A673 (cell line): ENCODE measurements at regions not wholly inside any gene's neighbourhood (a gene's known extent, or its start where the extent isn't known, plus 50 kb on each side); places are given as distances from the start of the nearest gene placed in this dataset.

Experiments
- BruUV-seq: library from RNA; stranded (reverse); fragments of 400-500 nt; replicated peaks from 2 replicates; lab custom pipeline; 2021; lab: Mats Ljungman, UMichigan
- CTCF ChIA-PET: fragments of 300-600 bp; sonication (Branson Sonifier 250); formaldehyde crosslinking; loops from one replicate; lab custom pipeline; 2022; ENCODE audit warnings: antibody characterized with exemption; lab: Charles Lee
- POLR2A ChIA-PET: fragments of 300-600 bp; sonication (Branson Sonifier 250); formaldehyde crosslinking; loops from one replicate; lab custom pipeline; 2022; ENCODE audit warnings: antibody characterized with exemption; ENCODE audit not compliant: low non-redundant PET; lab: Charles Lee
- DNase-seq: peaks from one replicate; pipeline ENCODE4 v3.0.0-alpha.2; 2015; ENCODE audit warnings: low spot score
- H3K27ac ChIP-seq: fragments of 200-600 bp; sonication (generic); 2 replicates; pipeline ENCODE4 v1.5.1; 2016; ENCODE audit warnings: mixed run types, low read depth, mild to moderate bottlenecking, mixed read lengths, antibody characterized with exemption, low read length; ENCODE audit not compliant: poor library complexity, severe bottlenecking
- H3K27me3 ChIP-seq: fragments of 200-600 bp; sonication (generic); replicated peaks from 2 replicates; pipeline ENCODE4 v1.6.1; 2017; ENCODE audit warnings: mixed run types, low read depth, mild to moderate bottlenecking, mixed read lengths, antibody characterized with exemption, low read length; ENCODE audit not compliant: insufficient read depth, poor library complexity
- H3K36me3 ChIP-seq: fragments of 200-600 bp; sonication (generic); 2 replicates; pipeline ENCODE4 v1.6.1; 2016; ENCODE audit warnings: mixed run types, mild to moderate bottlenecking, mixed read lengths, antibody characterized with exemption, low read length; ENCODE audit not compliant: insufficient read depth, poor library complexity, severe bottlenecking
- H3K4me1 ChIP-seq: fragments of 200-600 bp; sonication (generic); 2 replicates; pipeline ENCODE4 v1.6.1; 2017; ENCODE audit warnings: mixed run types, mild to moderate bottlenecking, mixed read lengths, antibody characterized with exemption, low read length; ENCODE audit not compliant: insufficient read depth, poor library complexity, severe bottlenecking
- H3K4me3 ChIP-seq: fragments of 200-600 bp; sonication (generic); 2 replicates; pipeline ENCODE4 v1.5.1; 2016; ENCODE audit warnings: low read depth, mixed run types, mild to moderate bottlenecking, mixed read lengths, low read length; ENCODE audit not compliant: poor library complexity, severe bottlenecking
- H3K9me3 ChIP-seq: fragments of 200-600 bp; sonication (generic); 2 replicates; pipeline ENCODE4 v1.6.1; 2016; ENCODE audit warnings: mixed run types, low read depth, mild to moderate bottlenecking, mixed read lengths, antibody characterized with exemption, low read length; ENCODE audit not compliant: poor library complexity, severe bottlenecking
- CTCF ChIP-seq: fragments of 300-800, 200-600 bp; sonication (generic); conservative IDR thresholded peaks from 2 replicates; pipeline ENCODE4 v1.5.1; 2017; ENCODE audit warnings: low read depth, mild to moderate bottlenecking, antibody characterized with exemption, low read length, moderate library complexity, mixed read lengths
- EZH2 ChIP-seq: fragments of 200-600 bp; sonication (generic); IDR thresholded peaks from 2 replicates; pipeline ENCODE4 v1.6.1; 2017; ENCODE audit warnings: borderline replicate concordance, low read depth, mild to moderate bottlenecking, mixed read lengths, antibody characterized with exemption, low read length; ENCODE audit not compliant: poor library complexity, severe bottlenecking
- intact Hi-C: fragments of 100-400 bp; cut with micrococcal nuclease; formaldehyde crosslinking; loops from one replicate; pipeline ENCODE4 v1.10.0; 2022; ENCODE audit not compliant: unreplicated experiment

DNA sequence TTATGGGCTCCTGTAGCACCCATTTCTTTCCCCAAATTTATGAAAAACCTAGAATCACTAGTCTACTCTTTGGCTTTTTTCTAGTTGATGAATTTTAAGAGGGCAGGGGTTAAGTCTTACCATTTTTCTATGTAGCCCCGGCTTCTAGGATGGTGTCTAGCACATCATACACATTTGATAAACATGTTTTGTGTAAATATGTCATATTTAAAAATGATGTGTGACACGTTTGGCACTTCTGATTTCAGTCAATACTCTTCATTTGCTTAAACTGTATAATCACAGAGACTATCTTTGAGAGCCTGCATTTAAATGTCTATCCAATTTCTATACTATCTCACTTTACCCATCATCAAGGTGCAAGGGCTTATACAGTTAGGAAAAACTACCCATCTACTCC is 331.1 kb downstream of the TDRD15 start:
- Histone ChIP-seq H3K27ac (no peak overlapping the region), H3K27me3 (peaks cover 35% of the 10 kb centered on the region), H3K4me3 (no peak overlapping the region), H3K9me3 (no peaks in the 10 kb centered on the region), H3K4me1 (no peaks in the 10 kb centered on the region), H3K36me3 (no peaks in the 10 kb centered on the region)
- TF ChIP-seq EZH2 (no peak), CTCF (no peak)
- CTCF ChIA-PET, result no interaction called here
- intact Hi-C loops, result no loop called here
- BruUV-seq, result no TSS peak
- no peak for DNase-seq
- POLR2A ChIA-PET, result no interaction called here

DNA sequence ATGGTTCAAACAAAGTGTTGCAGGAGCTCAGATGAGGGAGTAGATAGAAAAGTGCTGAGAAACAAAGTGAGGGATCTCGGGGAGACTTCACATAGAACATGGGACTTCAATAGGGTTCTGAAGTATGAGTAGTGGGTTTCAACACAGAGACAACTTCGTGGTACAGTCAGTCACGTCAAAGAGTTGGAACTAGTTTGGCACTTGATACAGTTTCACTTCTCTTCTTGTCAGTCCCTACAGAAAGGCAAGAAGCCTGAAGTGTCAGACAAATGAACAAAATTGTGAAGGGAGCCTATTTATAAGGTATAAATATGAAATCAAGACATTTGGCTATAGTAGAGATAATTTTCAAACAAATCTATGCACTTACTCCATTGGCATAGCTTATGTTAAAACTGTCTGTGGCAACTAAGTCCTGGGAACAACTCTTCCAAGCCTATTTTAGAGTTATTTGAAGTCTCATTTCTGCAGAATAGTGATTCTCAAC is 338.0 kb downstream of the TDRD15 start:
- no peak overlapping the region for H3K27ac ChIP-seq
- no peaks in the 10 kb centered on the region for H3K9me3 ChIP-seq
- no peaks in the 10 kb centered on the region for H3K4me1 ChIP-seq
- no TSS peak for BruUV-seq
- CTCF ChIA-PET, result no interaction called here
- peaks cover 3% of the 10 kb centered on the region for H3K27me3 ChIP-seq
- TF ChIP-seq CTCF (no peak), EZH2 (no peak)
- POLR2A ChIA-PET, result interaction anchor here (0.7 kb wide), 1 partner anchor 408 kb away, joined by 4 read pairs; no protein-coding TSS in a partner anchor
- no peak overlapping the region for H3K4me3 ChIP-seq
- no peak for DNase-seq
- no peaks in the 10 kb centered on the region for H3K36me3 ChIP-seq
- intact Hi-C loops, result no loop called here

DNA sequence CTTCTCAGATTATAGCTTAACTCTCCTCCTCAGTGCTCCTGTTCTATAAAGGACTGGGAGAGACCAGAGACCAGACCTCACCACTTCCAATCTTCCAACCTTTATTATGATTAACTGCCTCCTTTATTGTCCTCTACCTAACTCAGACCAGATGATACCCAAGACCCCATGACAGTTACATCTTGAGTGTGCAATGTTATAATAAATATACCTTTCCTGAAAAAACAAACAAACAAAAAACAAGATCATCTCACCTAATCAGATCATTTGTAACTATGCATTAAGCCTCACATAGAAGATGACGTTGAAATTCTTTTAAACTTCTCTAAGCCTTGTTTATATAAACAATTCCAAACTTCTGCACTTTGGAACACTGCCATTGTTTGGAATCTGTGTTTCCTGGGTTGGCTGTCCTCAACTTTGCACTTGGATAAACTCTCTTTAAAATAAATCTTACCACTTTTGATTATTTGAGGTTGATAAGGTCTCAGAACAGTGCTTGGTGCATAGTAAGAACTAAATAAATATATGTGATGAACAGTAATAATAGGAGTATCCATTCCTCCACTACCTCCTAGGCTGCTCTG is 342.7 kb downstream of the TDRD15 start:
- Histone ChIP-seq H3K4me3 (no peak overlapping the region), H3K9me3 (no peaks in the 10 kb centered on the region), H3K36me3 (no peaks in the 10 kb centered on the region), H3K27me3 (peaks cover 3% of the 10 kb centered on the region), H3K27ac (no peak overlapping the region), H3K4me1 (no peaks in the 10 kb centered on the region)
- TF ChIP-seq EZH2 (no peak), CTCF (no peak)
- BruUV-seq, result no TSS peak
- no peak for DNase-seq
- ChIA-PET POLR2A (no interaction called here), CTCF (no interaction called here)
- intact Hi-C loops, result no loop called here
